CD4-positive, alpha-beta T cell (primary cell): ENCODE measurements at regions not wholly inside any gene's neighbourhood (a gene's known extent, or its start where the extent isn't known, plus 50 kb on each side); places are given as distances from the start of the nearest gene placed in this dataset.

Experiments
- ATAC-seq: fragments of 200-7000 bp; cut with Tn5 transposase; one replicate; pipeline ENCODE4 v1.10.0; 2022; ENCODE audit warnings: mild to moderate bottlenecking; ENCODE audit not compliant: poor library complexity
- CTCF ChIA-PET: fragments of 350-600 bp; sonication (Branson Sonifier 250); formaldehyde crosslinking; loops from one replicate; lab custom pipeline; 2021; ENCODE audit warnings: antibody characterized with exemption, inconsistent platforms; lab: Charles Lee
- POLR2A ChIA-PET: fragments of 350-600 bp; sonication (Branson Sonifier 250); formaldehyde crosslinking; loops from one replicate; lab custom pipeline; 2021; ENCODE audit warnings: antibody characterized with exemption, inconsistent platforms; lab: Charles Lee
- DNase-seq, 14 experiments: peaks; one replicate each; pipeline ENCODE4 v3.0.0-alpha.2; 2013 to 2020; ENCODE audit warnings: mixed read lengths in 2 of 14
- H3K27ac ChIP-seq, 2 donors: one replicate each; pipeline versions ENCODE4 v1.5.1 to v1.7.0; 2013; ENCODE audit warnings: low read length in 2 of 2, low read depth in 1 of 2, mild to moderate bottlenecking in 1 of 2
- H3K27me3 ChIP-seq, 2 experiments: 1 replicate in 1 of 2; 2 replicates in 1 of 2; pipeline versions ENCODE4 v1.6.1 to v1.7.0; 2013; ENCODE audit warnings: low read length in 2 of 2, control low read depth in 1 of 2, mild to moderate bottlenecking in 1 of 2, moderate library complexity in 1 of 2; ENCODE audit not compliant: insufficient read depth in 2 of 2, control insufficient read depth in 1 of 2
- H3K36me3 ChIP-seq: one replicate; pipeline ENCODE4 v1.6.1; 2013; ENCODE audit warnings: low read length, control low read depth; ENCODE audit not compliant: insufficient read depth
- H3K4me1 ChIP-seq: one replicate; pipeline ENCODE4 v1.6.1; 2013; ENCODE audit warnings: low read length, control low read depth; ENCODE audit not compliant: insufficient read depth
- H3K4me3 ChIP-seq: one replicate; pipeline ENCODE4 v1.5.1; 2013; ENCODE audit warnings: mild to moderate bottlenecking, low read length, moderate library complexity
- H3K9me3 ChIP-seq, 2 experiments: 1 replicate in 1 of 2; 2 replicates in 1 of 2; pipeline versions ENCODE4 v1.6.1 to v1.7.0; 2013; ENCODE audit warnings: low read length in 2 of 2, mild to moderate bottlenecking in 2 of 2, control low read depth in 1 of 2, moderate library complexity in 1 of 2; ENCODE audit not compliant: control insufficient read depth in 1 of 2, insufficient read depth in 1 of 2
- H3K27ac Mint-ChIP-seq: one replicate; pipeline ENCODE4 v1.8.0; 2020; ENCODE audit warnings: mixed read lengths
- H3K27me3 Mint-ChIP-seq: one replicate; pipeline ENCODE4 v1.8.0; 2021; ENCODE audit warnings: mixed read lengths
- H3K36me3 Mint-ChIP-seq: one replicate; pipeline ENCODE4 v1.8.0; 2021; ENCODE audit warnings: low read depth, mixed read lengths
- H3K4me1 Mint-ChIP-seq: one replicate; pipeline ENCODE4 v1.8.0; 2021; ENCODE audit warnings: low read depth, mixed read lengths
- H3K4me3 Mint-ChIP-seq: one replicate; pipeline ENCODE4 v1.8.0; 2020; ENCODE audit warnings: mild to moderate bottlenecking, mixed read lengths
- H3K9me3 Mint-ChIP-seq: one replicate; pipeline ENCODE4 v1.8.0; 2020; ENCODE audit warnings: mixed read lengths
- intact Hi-C, 2 experiments: fragments of 100-400 bp; cut with DNase I in 1 of 2; cut with micrococcal nuclease in 1 of 2; formaldehyde crosslinking; loops; one replicate each; pipeline versions ENCODE4 v1.15.1 to v1.9.0; 2023 to 2025; cut with DNase I, micrococcal nuclease
- TF ChIP-seq, protein P1 (sequence below): fragments of 200-600 bp; IDR thresholded peaks from one replicate; pipeline ENCODE4 v1.8.0; 2022; ENCODE audit warnings: antibody characterized with exemption, mild to moderate bottlenecking

DNA sequence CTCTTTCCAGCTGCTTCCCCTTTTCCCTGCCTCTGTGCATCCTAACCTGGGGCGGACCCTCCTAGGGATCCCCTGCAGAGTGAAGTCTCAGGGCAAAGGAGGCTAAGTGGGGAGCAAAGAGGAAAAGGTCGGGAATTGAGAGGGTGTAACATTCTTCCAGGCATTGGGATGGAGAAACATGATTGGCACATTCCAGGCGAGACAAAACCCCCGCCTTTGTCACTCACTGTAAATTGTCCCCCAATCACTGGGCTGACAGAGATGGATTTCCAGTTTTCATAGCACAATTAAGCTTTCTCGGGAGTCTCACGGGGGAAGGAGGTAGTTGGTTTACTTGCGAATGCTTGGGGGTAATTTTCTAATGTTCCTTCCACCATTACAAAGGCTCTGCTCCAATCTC is 74.9 kb downstream of the MIAT start:
- Mint-ChIP-seq H3K36me3 (peaks cover 88% of the 10 kb centered on the region), H3K4me3 (no peak overlapping the region), H3K4me1 (no peaks in the 10 kb centered on the region), H3K9me3 (no peaks in the 10 kb centered on the region), H3K27ac (no peak overlapping the region), H3K27me3 (no peaks in the 10 kb centered on the region)
- ChIA-PET CTCF (no interaction called here), POLR2A (no interaction called here)
- H3K27me3 ChIP-seq = no peaks in the 10 kb centered on the region
- DNase-seq (no peak), ATAC-seq (no peak)
- H3K9me3 ChIP-seq = no peaks in the 10 kb centered on the region
- peaks cover 52% of the 10 kb centered on the region for H3K36me3 ChIP-seq
- H3K4me3 ChIP-seq = no peak overlapping the region
- intact Hi-C loops = no loop called here
- H3K27ac ChIP-seq = no peak overlapping the region
- H3K4me1 ChIP-seq = no peaks in the 10 kb centered on the region
- TF ChIP-seq, protein P1, sequence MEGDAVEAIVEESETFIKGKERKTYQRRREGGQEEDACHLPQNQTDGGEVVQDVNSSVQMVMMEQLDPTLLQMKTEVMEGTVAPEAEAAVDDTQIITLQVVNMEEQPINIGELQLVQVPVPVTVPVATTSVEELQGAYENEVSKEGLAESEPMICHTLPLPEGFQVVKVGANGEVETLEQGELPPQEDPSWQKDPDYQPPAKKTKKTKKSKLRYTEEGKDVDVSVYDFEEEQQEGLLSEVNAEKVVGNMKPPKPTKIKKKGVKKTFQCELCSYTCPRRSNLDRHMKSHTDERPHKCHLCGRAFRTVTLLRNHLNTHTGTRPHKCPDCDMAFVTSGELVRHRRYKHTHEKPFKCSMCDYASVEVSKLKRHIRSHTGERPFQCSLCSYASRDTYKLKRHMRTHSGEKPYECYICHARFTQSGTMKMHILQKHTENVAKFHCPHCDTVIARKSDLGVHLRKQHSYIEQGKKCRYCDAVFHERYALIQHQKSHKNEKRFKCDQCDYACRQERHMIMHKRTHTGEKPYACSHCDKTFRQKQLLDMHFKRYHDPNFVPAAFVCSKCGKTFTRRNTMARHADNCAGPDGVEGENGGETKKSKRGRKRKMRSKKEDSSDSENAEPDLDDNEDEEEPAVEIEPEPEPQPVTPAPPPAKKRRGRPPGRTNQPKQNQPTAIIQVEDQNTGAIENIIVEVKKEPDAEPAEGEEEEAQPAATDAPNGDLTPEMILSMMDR = no peak

DNA sequence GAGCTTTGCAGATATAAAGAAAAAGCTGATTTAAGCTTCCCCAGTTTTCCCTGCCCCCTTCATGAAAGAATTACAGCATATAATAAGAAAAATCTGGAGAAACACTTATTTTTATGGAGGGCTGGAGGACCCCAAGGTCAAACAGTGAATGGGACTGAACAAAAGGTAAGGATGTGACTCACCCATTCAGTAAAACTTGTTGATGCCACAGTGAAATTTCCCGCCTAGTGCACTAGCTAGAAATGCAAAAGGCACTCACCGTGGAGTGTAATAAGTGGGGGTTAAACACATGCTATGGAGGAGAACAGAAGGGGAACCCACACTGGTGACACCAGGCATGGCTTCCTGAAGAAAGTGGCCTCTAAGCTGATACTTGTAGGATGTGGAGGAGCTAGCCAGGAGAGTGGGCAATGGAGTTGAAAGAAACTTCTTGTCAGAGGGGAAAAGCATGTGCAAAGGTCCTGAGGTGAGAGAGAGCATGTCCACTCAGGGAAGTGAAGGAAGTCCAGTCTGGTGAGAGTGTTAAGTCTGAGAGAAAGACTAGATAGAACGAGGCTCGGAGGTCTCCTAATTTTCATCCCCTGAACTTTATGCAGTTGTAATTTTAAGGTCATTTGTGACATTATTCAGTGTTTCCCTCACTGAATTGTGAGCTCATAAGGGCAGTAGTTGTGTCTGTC is 77.1 kb downstream of the MIAT start:
- no peak overlapping the region for H3K27ac Mint-ChIP-seq
- CTCF ChIA-PET = no interaction called here
- DNase-seq (no peak), ATAC-seq (no peak)
- H3K36me3 Mint-ChIP-seq = peaks cover 87% of the 10 kb centered on the region
- H3K27ac ChIP-seq = no peak overlapping the region
- no peaks in the 10 kb centered on the region for H3K4me1 Mint-ChIP-seq
- no peak overlapping the region for H3K4me3 ChIP-seq
- H3K4me1 ChIP-seq = no peaks in the 10 kb centered on the region
- H3K27me3 ChIP-seq = no peaks in the 10 kb centered on the region
- peaks cover 50% of the 10 kb centered on the region for H3K36me3 ChIP-seq
- intact Hi-C loops = no loop called here
- H3K9me3 Mint-ChIP-seq = no peaks in the 10 kb centered on the region
- POLR2A ChIA-PET = no interaction called here
- no peaks in the 10 kb centered on the region for H3K27me3 Mint-ChIP-seq
- TF ChIP-seq, protein P1 = no peak
- no peaks in the 10 kb centered on the region for H3K9me3 ChIP-seq
- H3K4me3 Mint-ChIP-seq = no peak overlapping the region

DNA sequence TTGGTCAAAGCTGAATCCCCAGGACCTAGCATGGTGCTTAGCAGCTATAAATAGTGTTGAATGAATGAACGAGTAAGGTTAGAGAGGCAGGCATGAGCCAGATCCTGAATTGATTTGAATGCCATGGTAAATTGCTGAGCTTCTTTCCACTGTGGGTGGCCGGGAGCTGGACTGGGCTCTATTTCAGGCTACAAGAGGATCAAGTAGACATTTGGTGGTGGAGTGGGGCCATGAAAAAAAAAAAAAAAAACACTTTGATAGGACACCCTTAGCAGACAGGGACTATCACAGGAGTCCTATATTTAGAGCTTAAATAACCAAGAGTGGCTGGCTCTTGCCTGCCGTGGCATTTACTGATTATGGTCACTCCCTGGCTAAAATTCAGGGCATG is 77.6 kb downstream of the MIAT start:
- Mint-ChIP-seq H3K27me3 (no peaks in the 10 kb centered on the region), H3K4me1 (no peaks in the 10 kb centered on the region), H3K9me3 (no peaks in the 10 kb centered on the region), H3K4me3 (no peak overlapping the region), H3K27ac (no peak overlapping the region), H3K36me3 (peaks cover 82% of the 10 kb centered on the region)
- Histone ChIP-seq H3K4me3 (no peak overlapping the region), H3K27ac (no peak overlapping the region), H3K36me3 (peaks cover 46% of the 10 kb centered on the region), H3K27me3 (no peaks in the 10 kb centered on the region), H3K4me1 (no peaks in the 10 kb centered on the region), H3K9me3 (no peaks in the 10 kb centered on the region)
- ChIA-PET POLR2A (no interaction called here), CTCF (no interaction called here)
- TF ChIP-seq, protein P1 = no peak
- intact Hi-C loops = no loop called here
- ATAC-seq = no peak
- no peak for DNase-seq
